ENCODE measurements at regions not wholly inside any gene's neighbourhood (a gene's known extent, or its start where the extent isn't known, plus 50 kb on each side); places are given as distances from the start of the nearest gene placed in this dataset.

GRCh38 chr16:85554114-85554888 lies 58.8 kb upstream of the GSE1 start:
- TF ChIP-seq JUND (IDR thresholded peaks at IDR 0.05; ENCODE audit: low read depth): no peak
- peak; percentile 96 to 98 for DNase-seq (ENCODE audit: low read depth in 1 of 2, low spot score in 1 of 2)
- in situ Hi-C loops (cut with HindIII; ENCODE audit: low pct_unique_long_range_greater_than_20kb, low sequenced_read_pairs): no loop called here

GRCh38 chr16:85554889-85555718 lies 58.0 kb upstream of the GSE1 start:
- TF ChIP-seq JUND (IDR thresholded peaks at IDR 0.05; ENCODE audit: low read depth): no peak
- peak; percentile 88 to 92 for DNase-seq (ENCODE audit: low read depth in 1 of 2, low spot score in 1 of 2)
- in situ Hi-C loops (cut with HindIII; ENCODE audit: low pct_unique_long_range_greater_than_20kb, low sequenced_read_pairs): no loop called here

- in situ Hi-C loops (cut with HindIII; ENCODE audit: low pct_unique_long_range_greater_than_20kb, low sequenced_read_pairs): no loop called here
- DNase-seq (ENCODE audit: low read depth in 1 of 2, low spot score in 1 of 2): peak; percentile 81 to 86
- TF ChIP-seq JUND (IDR thresholded peaks at IDR 0.05; ENCODE audit: low read depth): no peak
Observed at GRCh38 chr16:85555719-85556455, 57.2 kb upstream of the GSE1 start.

GRCh38 chr16:85556456-85557082 lies 56.6 kb upstream of the GSE1 start:
- no peak for TF ChIP-seq JUND (IDR thresholded peaks at IDR 0.05; ENCODE audit: low read depth)
- in situ Hi-C loops (cut with HindIII; ENCODE audit: low pct_unique_long_range_greater_than_20kb, low sequenced_read_pairs): no loop called here
- DNase-seq (ENCODE audit: low read depth in 1 of 2, low spot score in 1 of 2): peak; percentile 90 to 95

GRCh38 chr16:85557083-85557970 lies 55.8 kb upstream of the GSE1 start:
- in situ Hi-C loops (cut with HindIII; ENCODE audit: low pct_unique_long_range_greater_than_20kb, low sequenced_read_pairs): no loop called here
- TF ChIP-seq JUND (IDR thresholded peaks at IDR 0.05; ENCODE audit: low read depth): no peak
- DNase-seq (ENCODE audit: low read depth in 1 of 2, low spot score in 1 of 2): peak; percentile 80 to 95

- peak; percentile 96 to 99 for DNase-seq (ENCODE audit: low read depth in 1 of 2, low spot score in 1 of 2)
Observed at GRCh38 chr16:85557971-85558657, 55.0 kb upstream of the GSE1 start.

GRCh38 chr16:85560932-85561247 lies 52.2 kb upstream of the GSE1 start:
- DNase-seq (ENCODE audit: low read depth in 1 of 2, low spot score in 1 of 2): no peak
- no peak for TF ChIP-seq JUND (IDR thresholded peaks at IDR 0.05; ENCODE audit: low read depth)
- in situ Hi-C loops (cut with HindIII; ENCODE audit: low pct_unique_long_range_greater_than_20kb, low sequenced_read_pairs): no loop called here

More at GRCh38 chr16:85557971-85558657, 55.0 kb upstream of the GSE1 start:
- no peak for TF ChIP-seq JUND (IDR thresholded peaks at IDR 0.05; ENCODE audit: low read depth)
- in situ Hi-C loops (cut with HindIII; ENCODE audit: low pct_unique_long_range_greater_than_20kb, low sequenced_read_pairs): no loop called here

GRCh38 chr16:85561248-85562092 lies 51.7 kb upstream of the GSE1 start:
- TF ChIP-seq JUND (IDR thresholded peaks at IDR 0.05; ENCODE audit: low read depth): no peak
- no peak for DNase-seq (ENCODE audit: low read depth in 1 of 2, low spot score in 1 of 2)
- in situ Hi-C loops (cut with HindIII; ENCODE audit: low pct_unique_long_range_greater_than_20kb, low sequenced_read_pairs): no loop called here

GRCh38 chr16:85562093-85562786 lies 50.9 kb upstream of the GSE1 start:
- in situ Hi-C loops (cut with HindIII; ENCODE audit: low pct_unique_long_range_greater_than_20kb, low sequenced_read_pairs): no loop called here
- no peak for TF ChIP-seq JUND (IDR thresholded peaks at IDR 0.05; ENCODE audit: low read depth)
- no peak for DNase-seq (ENCODE audit: low read depth in 1 of 2, low spot score in 1 of 2)

GRCh38 chr16:85563034-85563433 lies 50.1 kb upstream of the GSE1 start:
- DNase-seq (ENCODE audit: low read depth in 1 of 2, low spot score in 1 of 2): no peak
- no peak for TF ChIP-seq JUND (IDR thresholded peaks at IDR 0.05; ENCODE audit: low read depth)
- in situ Hi-C loops (cut with HindIII; ENCODE audit: low pct_unique_long_range_greater_than_20kb, low sequenced_read_pairs): no loop called here

Data from T47D (cell line).